ENCODE measurements at regions not wholly inside any gene's neighbourhood (a gene's known extent, or its start where the extent isn't known, plus 50 kb on each side); places are given as distances from the start of the nearest gene placed in this dataset.

- no peak for TF ChIP-seq CTCF (IDR thresholded peaks at IDR 0.05; ENCODE audit: control extremely low read depth, extremely low read depth)
- peak in 2 of 3 donors; percentile 20 to 45 for DNase-seq
- no peaks in the 10 kb centered on the region for H3K9me3 ChIP-seq (ENCODE audit: control insufficient read depth in 4 of 4, insufficient read depth in 3 of 4, low read length in 3 of 4)
- H3K9ac ChIP-seq (ENCODE audit: insufficient read depth in 1 of 2, low read length in 2 of 2), result no peak overlapping the region
- no peaks in the 10 kb centered on the region for H3K36me3 ChIP-seq (ENCODE audit: control insufficient read depth in 4 of 4, insufficient read depth in 4 of 4, low read length in 4 of 4)
- ATAC-seq (ENCODE audit: insufficient read depth, low FRiP score), result peak; percentile 37
- H3K27me3 ChIP-seq (ENCODE audit: control insufficient read depth in 3 of 3, insufficient read depth in 3 of 3, low read length in 2 of 3), result no peaks in the 10 kb centered on the region
- 42 to 43% methylated on average over 1 of the region's 1 CpG for WGBS, 2 donors
- H3K27ac ChIP-seq (ENCODE audit: low read depth in 1 of 2, low read length in 1 of 2), result no peak overlapping the region
- H3K4me3 ChIP-seq, result no peak overlapping the region
- H3K4me1 ChIP-seq (ENCODE audit: control insufficient read depth in 5 of 5, insufficient read depth in 5 of 5, low read length in 5 of 5), result peaks cover 0 to 5% (median 0%) of the 10 kb centered on the region in 5 donors
Observed at GRCh38 chr13:76512721-76513145, 373.5 kb downstream of the KCTD12 start.

DNA sequence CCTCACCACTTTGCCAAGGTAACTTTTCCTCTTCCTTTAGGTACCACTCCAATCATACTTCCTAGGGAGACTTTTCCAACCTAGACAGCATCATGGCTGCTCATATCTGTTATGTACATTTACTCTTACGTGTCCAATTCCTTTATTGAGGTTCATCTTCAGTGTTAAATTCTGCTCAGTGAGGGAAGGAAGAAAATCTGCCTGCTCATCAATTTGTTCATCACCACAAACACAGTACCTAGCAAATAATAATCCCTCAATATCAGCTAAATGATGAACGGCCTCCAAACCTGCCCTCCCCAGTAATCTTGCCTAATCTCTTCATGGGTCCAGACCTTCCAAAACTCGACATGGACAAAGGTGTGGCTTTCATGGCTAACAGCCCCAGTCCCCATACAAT lies 380.8 kb downstream of the KCTD12 start:
- no peaks in the 10 kb centered on the region for H3K27me3 ChIP-seq (ENCODE audit: control insufficient read depth in 3 of 3, insufficient read depth in 3 of 3, low read length in 2 of 3)
- no peak overlapping the region for H3K9ac ChIP-seq (ENCODE audit: insufficient read depth in 1 of 2, low read length in 2 of 2)
- H3K27ac ChIP-seq (ENCODE audit: low read depth in 1 of 2, low read length in 1 of 2), result no peak overlapping the region
- no peak for TF ChIP-seq CTCF (IDR thresholded peaks at IDR 0.05; ENCODE audit: control extremely low read depth, extremely low read depth)
- ATAC-seq (ENCODE audit: insufficient read depth, low FRiP score), result no peak
- no peak for DNase-seq
- H3K36me3 ChIP-seq (ENCODE audit: control insufficient read depth in 4 of 4, insufficient read depth in 4 of 4, low read length in 4 of 4), result no peaks in the 10 kb centered on the region
- H3K4me1 ChIP-seq (ENCODE audit: control insufficient read depth in 5 of 5, insufficient read depth in 5 of 5, low read length in 5 of 5), result no peaks in the 10 kb centered on the region
- no peak overlapping the region for H3K4me3 ChIP-seq
- H3K9me3 ChIP-seq (ENCODE audit: control insufficient read depth in 4 of 4, insufficient read depth in 3 of 4, low read length in 3 of 4), result peaks cover 0 to 2% (median 0%) of the 10 kb centered on the region in 4 donors
- WGBS, 2 donors, result 51 to 89% methylated on average over 3 of the region's 3 CpGs

DNA sequence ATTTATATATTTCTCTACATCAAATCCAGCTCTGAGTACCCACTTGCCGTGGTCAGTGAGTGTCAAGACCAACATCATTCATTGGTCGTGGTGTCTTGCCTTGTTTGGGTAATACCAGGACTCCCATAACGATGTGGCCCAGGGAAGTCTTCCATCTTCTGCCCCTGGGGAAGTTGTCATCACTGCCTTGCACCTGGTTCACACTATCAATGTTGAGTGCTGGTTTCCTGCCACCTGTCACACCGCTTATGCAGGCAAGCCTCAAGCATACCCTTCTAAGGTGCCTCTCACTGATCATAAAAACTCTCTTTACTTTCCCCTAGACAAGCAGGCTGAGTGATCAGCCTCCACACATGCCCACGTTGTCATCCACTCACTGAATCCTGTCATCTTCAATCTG lies 382.4 kb downstream of the KCTD12 start:
- DNase-seq (no peak), ATAC-seq (ENCODE audit: insufficient read depth, low FRiP score) (no peak)
- H3K27ac ChIP-seq (ENCODE audit: low read depth in 1 of 2, low read length in 1 of 2), result no peak overlapping the region
- H3K36me3 ChIP-seq (ENCODE audit: control insufficient read depth in 4 of 4, insufficient read depth in 4 of 4, low read length in 4 of 4), result no peaks in the 10 kb centered on the region
- no peaks in the 10 kb centered on the region for H3K4me1 ChIP-seq (ENCODE audit: control insufficient read depth in 5 of 5, insufficient read depth in 5 of 5, low read length in 5 of 5)
- H3K4me3 ChIP-seq, result no peak overlapping the region
- peaks cover 0 to 2% (median 0%) of the 10 kb centered on the region in 4 donors for H3K9me3 ChIP-seq (ENCODE audit: control insufficient read depth in 4 of 4, insufficient read depth in 3 of 4, low read length in 3 of 4)
- H3K9ac ChIP-seq (ENCODE audit: insufficient read depth in 1 of 2, low read length in 2 of 2), result no peak overlapping the region
- H3K27me3 ChIP-seq (ENCODE audit: control insufficient read depth in 3 of 3, insufficient read depth in 3 of 3, low read length in 2 of 3), result no peaks in the 10 kb centered on the region
- WGBS, 2 donors, result 52 to 61% methylated on average over 5 of the region's 5 CpGs
- TF ChIP-seq CTCF (IDR thresholded peaks at IDR 0.05; ENCODE audit: control extremely low read depth, extremely low read depth), result no peak

GRCh38 chr13:76503291-76503690 lies 382.9 kb downstream of the KCTD12 start:
- WGBS, 2 donors, result 87 to 92% methylated on average over 1 of the region's 1 CpG
- DNase-seq, result no peak
- no peak for TF ChIP-seq CTCF (IDR thresholded peaks at IDR 0.05; ENCODE audit: control extremely low read depth, extremely low read depth)
- no peak for ATAC-seq (ENCODE audit: insufficient read depth, low FRiP score)
- Histone ChIP-seq H3K4me3 (no peak overlapping the region), H3K9me3 (ENCODE audit: control insufficient read depth in 4 of 4, insufficient read depth in 3 of 4, low read length in 3 of 4) (peaks cover 0 to 2% (median 0%) of the 10 kb centered on the region in 4 donors), H3K9ac (ENCODE audit: insufficient read depth in 1 of 2, low read length in 2 of 2) (no peak overlapping the region), H3K27ac (ENCODE audit: low read depth in 1 of 2, low read length in 1 of 2) (no peak overlapping the region), H3K27me3 (ENCODE audit: control insufficient read depth in 3 of 3, insufficient read depth in 3 of 3, low read length in 2 of 3) (no peaks in the 10 kb centered on the region), H3K36me3 (ENCODE audit: control insufficient read depth in 4 of 4, insufficient read depth in 4 of 4, low read length in 4 of 4) (no peaks in the 10 kb centered on the region), H3K4me1 (ENCODE audit: control insufficient read depth in 5 of 5, insufficient read depth in 5 of 5, low read length in 5 of 5) (no peaks in the 10 kb centered on the region)

Data from lung (tissue), 11 donors.